NCI-H1105 treated with DMSO at 0.1 percent for 48 hours (cell line): ENCODE measurements at regions not wholly inside any gene's neighbourhood (a gene's known extent, or its start where the extent isn't known, plus 50 kb on each side); places are given as distances from the start of the nearest gene placed in this dataset.

Experiments
- DNase-seq: peaks from one replicate; lab custom pipeline; 2025; lab: John Stamatoyannopoulos, UW

DNA sequence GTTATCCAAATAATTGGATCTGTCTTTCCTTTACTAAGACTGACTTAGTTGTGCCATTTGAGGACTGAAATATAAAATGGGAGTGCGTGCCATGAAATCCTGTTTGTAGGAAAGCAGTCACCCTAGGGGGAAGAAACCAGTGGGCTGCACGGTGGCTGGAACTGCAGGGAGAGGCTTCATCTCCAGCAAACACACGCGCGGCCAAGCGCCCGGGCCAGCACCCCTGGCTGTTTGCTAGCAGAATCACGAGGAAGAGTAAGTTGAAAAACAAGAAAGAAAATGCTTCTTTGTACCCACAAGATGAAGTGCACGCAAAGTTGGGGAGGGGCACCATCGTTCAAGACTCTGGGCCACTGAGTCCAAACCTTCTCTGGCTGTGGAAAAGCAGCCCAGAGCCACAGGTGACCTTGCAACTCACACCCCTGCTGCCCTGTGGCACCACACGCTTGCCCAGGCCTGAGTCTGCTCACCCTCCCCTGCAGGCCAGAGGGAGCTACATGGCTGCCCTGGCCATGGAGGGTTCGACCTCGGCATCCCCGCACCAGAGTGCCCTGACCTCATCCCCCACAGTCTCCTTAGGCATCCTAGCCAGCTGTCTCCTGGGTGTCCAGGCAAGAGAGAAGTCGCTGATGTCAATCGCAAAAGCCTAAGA lies 55.2 kb downstream of the IRX2 start:
- no peak for DNase-seq

DNA sequence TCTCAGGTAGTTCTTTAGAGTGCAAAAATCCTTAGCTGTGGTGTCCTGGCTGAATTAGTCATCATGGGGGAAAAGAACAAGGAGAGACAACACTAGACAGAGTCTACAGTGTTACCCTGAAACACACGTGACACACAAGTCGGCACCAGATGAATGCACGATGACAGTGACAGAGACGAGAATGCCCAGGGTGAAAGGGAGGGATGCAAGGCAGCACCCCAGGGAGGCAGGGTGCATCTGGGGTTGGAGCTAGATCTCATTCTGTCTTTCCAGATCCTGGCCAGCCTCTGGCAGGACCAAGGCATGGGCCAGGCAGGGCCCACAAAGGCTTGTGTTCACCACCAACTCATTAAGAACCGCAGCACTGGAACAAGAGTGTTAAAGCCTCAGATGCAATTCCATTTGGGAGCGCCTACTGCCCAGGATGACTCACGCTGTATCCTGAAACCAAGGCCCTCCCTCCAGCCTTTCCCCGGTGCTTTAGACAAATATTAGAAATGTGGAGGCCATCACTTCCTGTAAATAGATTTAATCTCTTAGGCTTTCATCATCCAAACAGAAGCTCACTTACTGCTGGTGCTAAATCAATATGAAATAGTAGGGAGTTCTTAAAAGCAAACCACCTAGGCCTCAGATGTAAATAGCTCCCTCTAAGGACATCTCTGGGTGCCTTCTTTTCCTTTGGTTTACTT lies 56.1 kb downstream of the IRX2 start:
- DNase-seq: no peak

DNA sequence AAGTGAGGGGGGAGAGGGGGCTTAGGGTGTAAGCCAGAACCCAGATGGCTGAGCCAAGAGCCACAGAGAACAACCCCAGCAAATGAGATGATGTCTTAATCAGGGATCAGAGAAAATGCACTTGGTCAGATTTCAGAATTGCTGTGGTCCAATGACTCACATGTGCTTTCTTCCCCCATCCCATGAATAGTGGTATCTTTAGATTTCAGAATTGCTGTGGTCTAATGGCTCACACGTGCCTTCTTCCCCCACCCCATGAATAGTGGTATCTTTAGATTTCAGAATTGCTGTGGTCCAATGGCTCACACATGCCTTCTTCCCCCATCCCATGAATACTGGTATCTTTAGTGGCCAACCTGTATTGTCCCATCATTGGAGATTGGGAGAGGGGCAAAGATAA lies 59.9 kb downstream of the IRX2 start:
- no peak for DNase-seq

DNA sequence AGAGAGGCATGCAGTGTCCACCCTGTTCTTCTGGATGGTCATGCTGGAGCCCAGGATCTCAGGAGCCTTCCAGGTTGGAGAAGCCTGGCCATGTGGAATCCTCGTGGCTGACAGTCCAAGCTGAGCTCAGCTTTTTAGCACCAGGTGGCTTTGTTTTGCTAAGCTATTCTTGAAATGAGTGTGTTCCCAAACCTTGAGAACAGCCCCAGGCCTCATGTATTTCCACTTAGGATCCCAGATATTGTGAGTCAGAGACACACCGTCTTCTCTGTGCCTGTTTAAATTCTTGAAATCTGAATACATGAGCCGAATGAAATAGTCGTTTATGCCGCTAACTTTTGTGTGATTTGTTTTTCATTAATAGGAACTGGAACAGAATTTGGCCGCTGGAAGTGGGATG lies 61.2 kb downstream of the IRX2 start:
- DNase-seq: no peak

DNA sequence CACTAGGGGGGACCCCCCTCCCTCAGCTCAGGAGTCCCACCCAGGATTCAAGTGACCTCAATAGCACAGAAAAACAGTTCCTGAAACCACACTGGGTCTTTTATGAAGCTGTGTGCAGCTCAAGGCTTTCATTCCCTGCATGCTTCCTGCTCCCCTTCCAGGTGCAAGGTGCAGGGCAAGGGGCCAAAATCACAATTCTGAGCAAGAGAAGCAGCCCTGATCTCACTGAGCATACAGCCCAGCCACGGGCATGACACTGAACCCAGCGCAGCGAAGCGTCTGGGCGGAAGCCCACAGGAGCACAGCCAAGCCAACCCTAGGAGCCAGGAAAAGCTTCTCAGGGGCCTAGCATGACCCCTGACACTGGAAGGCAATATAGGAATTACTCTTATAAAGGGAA lies 62.9 kb downstream of the IRX2 start:
- no peak for DNase-seq

DNA sequence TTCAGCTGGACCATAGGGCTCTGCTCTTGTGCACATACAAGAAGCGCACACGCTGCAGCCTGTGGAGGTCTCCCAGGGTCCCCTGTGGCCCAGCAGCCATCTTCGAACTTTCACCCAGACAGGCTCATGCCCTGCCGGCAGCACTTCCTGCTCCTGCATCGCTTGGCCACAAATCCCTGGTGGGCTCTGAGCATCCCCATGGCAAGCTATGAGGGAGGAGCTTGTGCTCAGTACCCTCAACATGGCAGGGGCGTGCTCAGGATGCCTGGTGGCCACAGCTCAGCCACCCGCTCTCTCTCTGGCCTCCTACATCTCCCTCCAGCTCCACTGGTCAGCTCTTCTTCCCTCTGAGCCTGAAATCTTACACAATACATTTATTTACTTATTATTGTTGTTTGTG lies 63.7 kb downstream of the IRX2 start:
- no peak for DNase-seq

DNA sequence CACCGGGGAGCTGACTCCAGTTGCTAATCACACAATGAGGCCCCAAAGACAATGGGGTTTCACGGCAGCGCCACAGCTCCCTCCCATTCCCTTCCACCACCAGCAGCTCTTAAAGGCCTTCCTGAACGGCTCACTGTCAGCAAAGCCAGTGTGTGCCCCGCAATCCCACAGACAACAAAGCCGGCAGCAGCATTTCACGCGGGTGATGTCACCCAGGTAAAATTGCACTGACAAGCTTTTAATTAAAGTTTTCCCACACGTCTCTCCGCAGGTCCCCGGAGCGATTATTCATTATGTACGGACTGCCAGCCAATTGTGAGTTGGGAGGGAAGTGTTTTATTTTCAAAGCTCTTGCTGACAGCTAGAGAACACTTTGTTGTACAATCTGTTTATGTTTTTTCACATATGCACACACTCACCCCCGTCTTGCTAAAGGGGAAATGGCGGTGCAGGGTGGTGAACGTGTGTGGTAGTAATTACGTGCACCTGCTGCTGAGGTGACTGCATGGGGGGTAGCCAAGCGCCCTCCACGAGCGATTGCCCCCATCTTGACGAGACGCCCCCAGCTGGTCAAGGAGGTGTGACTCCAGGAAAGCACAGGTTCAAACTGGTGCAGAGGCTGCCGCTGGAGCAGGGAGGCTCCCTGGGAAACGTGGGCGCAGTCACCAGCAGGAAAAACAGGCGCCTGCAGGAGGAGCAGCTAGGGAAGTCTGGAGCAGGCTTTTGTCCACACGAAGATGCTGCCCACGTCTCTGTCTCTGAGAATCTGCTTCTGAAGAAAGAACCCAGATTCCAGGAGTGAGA lies 65.0 kb downstream of the IRX2 start:
- peak; percentile 22 for DNase-seq

DNA sequence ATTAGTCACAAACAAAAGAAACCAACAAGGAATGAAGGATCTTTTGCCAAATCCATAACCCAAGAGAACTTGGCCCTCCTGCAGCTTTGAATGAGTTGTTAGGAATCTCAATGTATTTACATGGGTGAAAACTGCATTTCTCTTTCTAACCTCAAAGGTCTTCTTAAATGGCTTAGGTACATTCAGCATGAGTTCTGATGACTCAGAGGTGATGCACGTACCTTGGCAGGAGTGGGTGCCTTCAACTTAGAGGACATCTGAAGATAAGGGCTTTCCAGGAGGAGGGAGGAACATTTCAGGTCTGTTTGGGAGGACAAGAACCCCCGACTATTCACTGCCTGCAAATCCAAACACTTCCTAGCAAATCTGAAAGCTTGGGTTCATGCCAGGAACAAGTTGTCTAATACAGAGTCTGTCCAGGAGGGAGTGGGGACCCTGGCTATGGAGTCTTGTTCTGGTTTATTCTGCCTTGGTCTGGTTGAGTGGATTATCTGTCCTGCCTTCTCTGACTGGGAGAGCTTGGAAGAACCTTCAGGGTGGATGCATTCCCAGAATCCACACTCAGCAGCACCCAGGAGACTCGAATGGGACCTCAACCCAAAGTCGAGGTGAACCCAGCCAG lies 65.7 kb downstream of the IRX2 start:
- DNase-seq: peak; percentile 26

DNA sequence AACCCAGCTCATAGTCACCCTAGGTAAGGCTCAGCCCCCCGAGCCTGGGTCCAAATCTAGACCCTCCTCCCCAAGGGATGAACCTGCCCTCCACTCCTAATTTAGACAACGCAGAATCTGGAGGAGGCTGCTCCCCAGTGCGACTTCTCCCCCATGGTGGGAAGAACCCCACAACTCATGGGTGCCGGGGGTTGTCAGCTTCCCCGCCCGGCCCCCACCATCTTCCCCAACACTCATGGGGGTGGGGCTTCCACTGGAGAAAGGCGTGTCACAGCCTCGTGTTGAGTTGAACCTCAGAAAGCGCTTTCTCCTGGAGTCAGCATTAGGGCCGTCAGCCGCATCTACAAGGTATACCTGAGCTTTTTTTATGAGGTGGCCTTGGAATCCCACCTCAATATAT lies 66.9 kb downstream of the IRX2 start:
- no peak for DNase-seq

DNA sequence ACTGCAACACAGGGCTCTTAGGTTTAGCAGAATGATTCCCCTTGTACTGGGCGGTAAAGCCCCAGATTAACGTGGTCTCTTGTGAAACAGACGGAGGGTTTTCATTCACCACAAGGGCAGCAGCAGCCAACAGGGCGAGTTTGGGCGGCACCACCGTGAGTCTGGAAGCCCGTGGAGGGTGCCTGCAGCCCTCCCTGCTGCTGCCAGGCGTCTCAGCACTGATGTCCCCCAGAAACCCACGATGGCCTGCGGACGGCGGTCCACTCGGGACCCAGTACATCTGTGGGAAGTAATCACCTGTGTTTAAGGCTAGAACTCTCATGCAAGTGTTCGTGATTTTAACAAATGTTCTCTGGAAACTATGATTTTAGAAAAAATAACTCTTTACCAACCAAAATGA lies 67.8 kb downstream of the IRX2 start:
- no peak for DNase-seq

DNA sequence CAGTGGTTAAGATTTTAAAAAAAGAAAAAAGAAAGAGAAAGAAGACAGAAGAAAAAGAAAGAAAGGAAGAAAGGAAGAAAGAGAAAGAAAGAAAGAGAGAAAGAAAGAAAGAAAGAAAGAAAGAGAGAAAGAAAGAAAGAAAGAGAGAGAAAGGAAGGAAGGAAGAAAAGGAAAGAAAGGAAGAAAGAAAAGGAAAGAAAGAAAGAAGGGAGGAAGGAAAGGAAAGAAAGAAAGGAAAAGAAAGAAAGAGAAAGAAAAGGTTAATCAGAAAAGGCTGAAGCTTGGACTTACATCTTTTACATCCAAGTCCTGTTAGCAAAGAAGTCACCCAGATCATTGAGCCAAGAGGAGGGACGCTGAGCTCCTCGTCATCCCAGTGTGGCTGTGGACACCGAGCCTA lies 70.0 kb downstream of the IRX2 start:
- no peak for DNase-seq

DNA sequence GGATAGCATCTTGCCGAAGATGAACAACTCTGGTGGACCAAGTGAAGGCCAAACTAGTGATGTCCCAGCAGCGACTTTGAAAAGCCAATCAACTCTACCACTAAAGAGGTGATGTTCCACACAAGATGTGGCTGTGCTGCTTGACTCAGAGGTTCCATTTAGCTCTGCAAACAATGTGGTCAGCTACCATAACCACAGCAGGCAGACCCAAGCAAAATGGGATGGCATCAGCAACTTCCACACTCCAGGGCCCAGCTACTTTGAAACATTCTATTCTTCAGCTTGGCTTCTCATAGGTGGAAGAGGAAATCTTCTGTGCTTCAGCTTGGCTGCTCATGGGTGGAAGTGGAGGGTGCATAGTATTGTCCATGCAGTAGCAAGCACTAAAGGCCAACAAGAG lies 70.5 kb downstream of the IRX2 start:
- DNase-seq: no peak

DNA sequence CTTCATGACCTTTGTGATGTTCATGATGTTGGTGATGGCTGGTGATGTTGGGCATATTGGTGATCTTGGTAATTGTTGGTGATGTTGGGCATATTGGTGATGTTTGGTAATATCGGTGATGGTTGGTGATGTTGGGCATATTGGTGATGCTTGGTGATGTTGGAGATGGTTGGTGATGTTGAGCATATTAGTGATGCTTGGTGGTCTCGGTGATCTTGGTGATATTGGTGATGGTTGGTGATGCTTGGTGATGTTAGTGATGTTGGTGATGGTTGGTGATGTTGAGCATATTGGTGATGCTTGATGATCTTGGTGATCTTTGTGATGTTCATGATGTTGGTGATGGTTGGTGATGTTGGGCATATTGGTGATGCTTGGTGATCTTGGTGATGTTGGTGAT lies 73.8 kb downstream of the IRX2 start:
- no peak for DNase-seq

DNA sequence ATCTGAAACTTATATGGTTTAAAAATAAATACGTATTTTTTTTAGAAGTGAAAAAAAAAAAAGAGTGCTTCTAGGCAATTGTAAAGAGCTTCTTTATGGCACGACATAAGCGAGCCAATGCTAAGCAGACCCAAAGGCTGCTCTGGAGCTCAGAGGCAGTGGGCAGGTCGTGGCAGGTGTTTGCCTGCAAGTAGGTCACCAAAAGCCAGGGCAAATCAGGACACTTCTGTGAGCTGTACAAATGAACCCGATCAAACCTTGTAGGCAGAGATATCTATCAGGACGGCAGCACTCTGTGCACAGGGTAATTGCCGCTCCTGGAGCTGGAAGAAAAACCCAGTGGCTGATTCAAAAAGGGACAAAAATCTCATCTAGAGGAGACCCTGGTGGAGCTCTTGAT lies 75.9 kb downstream of the IRX2 start:
- DNase-seq: peak; percentile 15

DNA sequence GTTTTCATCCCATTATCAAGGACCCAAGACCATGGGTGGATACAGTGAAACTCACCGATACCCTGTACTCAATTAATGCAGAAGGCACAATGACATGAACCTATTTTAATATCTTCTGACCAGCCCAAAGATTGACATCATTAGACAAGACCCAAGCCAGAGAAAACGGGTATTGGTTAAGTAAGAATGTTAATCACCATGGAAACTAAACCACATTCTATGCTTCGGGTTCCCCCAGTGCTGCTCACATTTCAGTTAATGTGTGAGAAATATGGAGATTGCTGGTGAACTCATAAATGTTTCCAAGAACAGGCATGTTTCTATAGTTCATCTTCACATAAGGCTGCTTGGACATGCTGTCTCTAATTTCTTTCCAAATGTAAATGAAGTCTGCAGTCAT lies 77.0 kb downstream of the IRX2 start:
- no peak for DNase-seq

DNA sequence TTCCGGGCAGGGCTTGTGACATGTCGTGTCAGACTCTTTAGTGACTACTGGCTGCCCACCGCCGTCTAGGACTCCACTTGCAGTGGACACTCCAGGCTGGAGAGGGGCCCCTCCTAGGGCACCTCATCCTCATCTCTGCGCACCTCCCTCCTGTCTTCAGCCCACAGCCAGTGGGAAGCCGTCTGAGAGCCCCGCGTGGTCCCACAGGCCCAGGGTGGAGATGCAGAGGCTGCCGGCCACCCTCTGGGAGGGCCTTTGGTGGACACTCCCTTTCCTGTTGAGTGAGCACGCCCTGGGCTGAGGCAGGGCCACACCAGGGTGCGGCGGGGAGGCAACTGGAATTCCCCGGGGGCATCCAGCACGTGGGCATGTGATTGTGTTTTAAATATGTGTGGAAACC lies 80.5 kb downstream of the IRX2 start:
- no peak for DNase-seq

DNA sequence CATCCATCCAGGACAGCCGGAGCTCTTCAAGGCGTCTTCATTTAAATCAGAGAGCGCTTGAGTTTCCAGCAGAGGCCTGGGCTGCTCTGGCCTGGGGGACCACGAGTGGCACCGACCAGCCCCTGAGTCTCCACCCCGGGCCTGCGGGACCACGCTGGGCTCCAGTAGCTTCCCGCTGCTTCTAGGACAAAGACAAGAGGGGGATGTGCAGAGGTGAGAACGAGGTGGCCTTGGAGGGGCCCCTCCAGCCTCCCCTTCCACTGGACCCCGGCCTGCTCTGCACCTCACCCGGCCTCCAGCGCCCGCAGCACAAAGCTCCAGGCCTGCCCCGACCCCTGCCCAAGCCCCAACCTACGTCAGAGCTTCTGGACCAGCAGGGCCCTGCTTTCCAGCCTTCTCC lies 81.6 kb downstream of the IRX2 start:
- no peak for DNase-seq

DNA sequence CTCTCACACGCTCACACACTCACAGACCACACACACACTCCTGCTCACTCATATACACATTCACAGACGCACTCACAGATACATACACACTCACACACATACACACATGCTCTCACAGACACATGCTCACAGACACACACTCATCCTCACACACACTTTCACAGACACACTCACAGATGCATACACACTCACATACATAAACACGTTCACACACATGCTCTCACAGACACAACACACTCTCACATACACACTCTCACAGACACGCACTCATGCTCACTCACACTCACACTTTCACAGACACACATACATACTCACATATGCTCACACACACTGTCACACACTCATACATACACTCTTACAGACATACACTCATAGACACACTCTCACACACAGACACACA lies 82.2 kb downstream of the IRX2 start:
- DNase-seq: no peak

DNA sequence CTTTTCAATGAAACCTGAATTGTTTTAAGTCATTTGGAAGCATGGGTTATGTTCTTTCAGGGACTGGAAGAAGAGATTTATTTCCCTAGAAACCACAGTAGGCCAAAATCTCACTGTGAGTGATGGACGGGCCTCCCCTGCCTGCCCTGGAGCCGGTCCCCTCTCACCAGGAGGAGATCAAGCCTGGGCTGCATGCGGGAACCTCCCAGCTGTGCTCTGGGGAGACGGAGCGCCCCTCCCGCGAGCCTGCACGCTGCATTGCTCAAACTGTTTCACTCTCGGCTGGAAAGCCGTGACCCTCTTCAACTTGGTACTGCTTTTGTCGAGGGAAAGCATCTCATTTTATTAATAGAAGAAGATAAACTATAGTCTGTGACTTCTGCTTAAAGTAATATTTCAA lies 85.4 kb downstream of the IRX2 start:
- no peak for DNase-seq

DNA sequence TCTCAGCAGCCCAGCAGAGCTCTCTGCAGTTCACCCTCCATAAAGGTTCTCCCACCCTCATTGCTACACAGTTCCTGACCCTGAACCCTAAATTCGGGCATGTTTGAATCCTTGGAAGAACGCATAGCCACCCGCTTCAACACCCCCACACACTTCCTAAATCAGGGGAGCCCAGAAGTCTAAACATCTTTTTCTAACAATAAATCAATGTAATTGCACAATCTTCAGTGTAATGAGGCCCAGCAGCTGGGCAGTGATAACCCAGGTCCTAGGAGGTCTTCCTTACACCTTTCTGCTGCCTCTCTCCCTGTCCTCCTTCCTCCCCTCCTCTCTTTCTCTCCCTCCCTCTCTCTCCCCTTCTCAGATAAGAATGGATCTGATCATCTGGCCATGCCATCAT lies 88.0 kb downstream of the IRX2 start:
- DNase-seq: no peak

DNA sequence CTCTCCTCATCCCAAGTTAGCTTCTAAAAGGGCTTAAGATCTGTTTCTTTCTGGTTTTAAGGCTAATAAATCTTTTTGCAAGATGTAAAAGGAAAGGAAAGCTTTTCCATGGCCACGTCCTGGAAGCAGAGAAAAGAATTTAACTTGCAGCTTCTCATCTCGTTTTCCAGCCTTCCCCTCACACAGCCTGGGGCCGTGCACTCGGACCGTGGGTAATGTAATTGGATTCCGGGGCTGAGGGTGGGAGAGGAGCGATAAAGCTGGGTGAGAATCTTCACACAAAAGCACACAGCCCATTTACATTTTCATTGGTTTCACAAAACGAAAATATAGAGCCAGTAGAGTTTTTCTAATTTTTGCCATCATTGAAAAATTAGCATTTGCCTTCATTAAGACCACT lies 91.2 kb downstream of the IRX2 start:
- DNase-seq: no peak

DNA sequence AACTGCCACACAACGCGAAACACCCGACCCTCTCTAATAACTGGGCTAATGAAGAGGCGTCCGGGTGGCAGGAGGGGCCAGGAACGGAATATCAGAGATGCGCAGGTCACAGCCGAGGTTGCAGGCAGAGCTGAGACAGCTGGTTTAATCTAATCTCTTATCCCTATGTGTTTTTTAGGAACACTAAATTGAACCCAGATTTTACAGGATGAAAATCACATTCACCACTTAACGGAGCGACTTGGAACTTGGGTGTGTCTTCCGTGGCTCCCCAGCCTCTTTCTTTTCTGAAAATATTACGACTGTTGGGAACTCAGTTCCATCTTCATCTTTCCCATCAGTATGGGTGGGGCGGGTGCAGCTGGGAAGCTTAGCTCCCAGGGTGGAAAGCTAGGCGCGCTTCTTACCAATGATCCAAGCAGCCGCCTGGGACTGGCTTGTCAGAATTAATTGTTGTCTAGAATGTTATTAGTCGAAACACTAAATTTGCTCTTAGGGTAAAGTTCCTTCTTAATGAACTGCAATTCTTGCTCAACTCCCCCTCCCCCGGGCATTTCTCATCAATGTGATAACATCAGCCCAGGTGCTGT lies 92.5 kb downstream of the IRX2 start:
- DNase-seq: no peak

DNA sequence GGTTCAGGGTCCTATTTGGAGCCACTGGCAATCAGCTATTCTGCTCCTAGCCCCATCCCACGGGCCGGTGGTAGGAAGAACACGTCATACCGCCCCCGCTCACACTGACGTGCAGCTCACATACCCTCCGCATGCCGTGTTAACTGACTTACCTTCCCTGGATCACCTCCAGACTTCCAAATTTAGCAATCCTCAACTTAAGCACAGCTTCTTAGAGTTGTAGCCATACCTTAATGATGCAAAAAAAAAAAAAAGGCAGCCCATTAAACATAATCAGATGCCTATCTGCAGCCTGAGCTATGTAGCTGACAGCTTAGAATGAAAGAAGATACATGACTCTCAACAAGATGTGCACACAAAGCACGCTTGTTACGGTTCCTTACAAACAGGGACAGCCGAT lies 93.0 kb downstream of the IRX2 start:
- DNase-seq: no peak
